Activated T-cell treated with anti-CD3 and anti-CD28 coated beads for 1 hour (primary cell): ENCODE measurements at regions not wholly inside any gene's neighbourhood (a gene's known extent, or its start where the extent isn't known, plus 50 kb on each side); places are given as distances from the start of the nearest gene placed in this dataset.

Source experiments
- DNase-seq: peaks from one replicate; pipeline ENCODE4 v3.0.0-alpha.2; 2020; ENCODE audit warnings: low read depth

DNA sequence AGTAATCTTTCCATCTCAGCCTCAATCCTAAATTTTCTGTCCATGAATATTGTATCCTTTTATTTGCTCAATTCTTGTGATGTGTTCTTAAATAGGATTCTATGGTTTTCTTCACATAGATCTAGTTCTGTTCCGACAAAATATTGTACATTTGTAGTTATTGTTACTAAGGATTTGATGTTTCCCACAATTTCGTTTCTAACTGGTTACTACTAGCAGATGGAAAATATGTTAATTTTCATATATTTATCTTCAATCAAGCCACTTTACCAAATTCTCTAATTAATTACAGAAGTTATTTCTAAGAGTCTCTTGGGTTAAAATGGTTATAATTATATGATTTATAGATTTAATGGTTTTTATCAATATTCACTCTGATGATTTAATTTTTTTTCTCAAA lies 60.3 kb downstream of the SEC61B start:
- DNase-seq: no peak

DNA sequence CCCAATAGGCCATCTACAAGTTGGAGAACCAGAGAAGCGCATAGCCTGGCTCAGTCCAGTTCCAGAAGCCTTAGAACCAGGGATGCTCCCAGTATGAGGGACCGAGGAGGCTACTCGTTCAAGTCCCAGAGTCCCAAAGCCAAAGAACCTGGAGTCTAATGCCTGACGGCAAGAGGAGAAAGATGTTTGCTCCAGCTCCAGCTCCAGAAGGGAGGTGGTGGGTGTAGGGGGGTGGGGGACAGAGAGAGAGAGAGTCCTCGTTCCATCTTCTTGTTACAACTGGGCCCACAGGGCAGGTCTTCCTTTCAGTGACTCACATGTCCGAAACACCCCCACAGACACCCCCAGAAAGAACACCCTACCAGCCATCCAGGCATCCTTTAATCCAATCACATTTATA lies 63.9 kb downstream of the SEC61B start:
- no peak for DNase-seq

DNA sequence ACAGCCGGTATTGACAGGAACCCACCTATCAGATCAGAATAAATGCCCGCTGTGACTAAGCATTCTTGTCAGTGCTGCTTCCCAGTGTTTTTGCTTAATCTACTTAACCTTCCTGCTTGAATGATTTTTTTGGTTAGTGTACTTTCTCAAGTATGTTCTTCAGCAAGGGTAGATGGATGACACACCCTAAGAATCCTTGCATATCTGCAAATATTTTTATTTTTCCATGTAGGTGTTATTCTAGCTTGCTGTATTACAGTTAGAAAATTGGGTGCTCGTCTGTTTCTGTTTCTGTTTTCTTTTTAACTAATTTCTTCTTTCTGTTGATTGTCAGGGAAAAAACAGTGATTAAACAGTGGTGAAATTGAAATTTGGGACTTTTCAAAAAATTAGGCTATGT lies 64.5 kb downstream of the SEC61B start:
- no peak for DNase-seq

DNA sequence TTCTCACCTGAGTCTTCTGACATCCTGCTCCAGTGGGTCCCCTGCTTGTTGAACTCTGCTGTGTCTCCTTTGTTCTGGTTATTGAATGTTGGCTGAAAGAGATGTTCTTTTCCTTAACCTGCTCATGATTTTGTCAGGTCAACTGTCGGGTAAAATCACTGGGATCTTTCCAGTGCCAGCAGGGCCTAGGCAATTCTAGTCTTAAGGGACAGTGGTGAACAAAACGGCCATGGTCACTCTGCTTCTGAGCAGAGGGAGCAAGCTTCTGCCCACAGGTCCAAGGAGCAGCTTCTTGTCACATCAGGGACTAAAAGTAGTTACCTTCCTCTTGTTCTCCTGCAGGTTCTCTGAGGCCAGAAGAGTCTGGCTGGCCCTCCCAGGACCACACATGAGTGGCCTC lies 65.6 kb downstream of the SEC61B start:
- DNase-seq: no peak

DNA sequence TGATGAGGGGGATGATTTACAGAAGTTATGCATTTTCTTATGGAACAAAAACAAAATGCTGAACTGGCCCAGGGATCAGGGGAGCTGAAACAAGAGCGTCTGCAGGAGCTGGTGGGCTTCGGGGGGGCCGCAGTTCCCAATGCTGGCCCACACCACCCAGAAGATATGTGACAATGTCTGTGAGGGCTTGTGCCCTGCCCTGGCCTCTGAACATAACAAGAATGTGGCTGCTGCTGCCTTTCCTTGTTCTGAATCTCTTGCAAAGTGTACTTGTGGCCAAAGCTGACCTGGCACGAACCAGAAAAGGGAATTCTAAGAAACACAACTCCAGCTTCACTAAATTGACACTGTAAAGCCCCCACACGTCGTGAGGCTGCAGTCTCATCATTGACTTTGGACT lies 66.7 kb downstream of the SEC61B start:
- DNase-seq: no peak

DNA sequence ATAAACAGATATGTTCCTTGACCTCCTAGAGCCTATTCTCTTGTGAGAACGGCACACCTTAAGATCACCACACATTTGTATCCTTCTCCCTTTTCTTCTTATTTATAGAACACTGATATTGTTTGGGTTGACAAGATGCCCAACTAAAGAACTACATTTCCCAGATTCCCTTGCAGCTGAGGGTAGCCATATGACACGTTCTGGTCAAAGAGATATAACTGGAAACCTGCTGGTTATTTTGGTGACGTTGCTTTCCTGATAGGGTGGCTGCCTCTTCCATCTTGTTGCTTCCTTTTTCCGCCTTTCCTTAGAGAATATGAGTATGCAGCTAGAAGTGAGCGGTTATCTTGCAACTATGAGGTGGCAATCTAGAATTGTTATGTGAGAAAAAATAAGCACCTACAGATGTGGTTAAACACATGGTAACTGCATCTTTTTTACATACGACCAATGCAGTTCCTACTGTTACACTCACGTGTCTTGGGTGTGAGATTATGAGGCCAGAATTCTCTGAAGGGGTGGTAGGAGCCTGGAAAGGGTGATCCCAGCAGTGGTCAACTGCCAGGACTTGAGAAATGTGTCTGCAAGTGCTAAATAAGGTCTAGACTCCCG lies 72.9 kb downstream of the SEC61B start:
- DNase-seq: no peak

DNA sequence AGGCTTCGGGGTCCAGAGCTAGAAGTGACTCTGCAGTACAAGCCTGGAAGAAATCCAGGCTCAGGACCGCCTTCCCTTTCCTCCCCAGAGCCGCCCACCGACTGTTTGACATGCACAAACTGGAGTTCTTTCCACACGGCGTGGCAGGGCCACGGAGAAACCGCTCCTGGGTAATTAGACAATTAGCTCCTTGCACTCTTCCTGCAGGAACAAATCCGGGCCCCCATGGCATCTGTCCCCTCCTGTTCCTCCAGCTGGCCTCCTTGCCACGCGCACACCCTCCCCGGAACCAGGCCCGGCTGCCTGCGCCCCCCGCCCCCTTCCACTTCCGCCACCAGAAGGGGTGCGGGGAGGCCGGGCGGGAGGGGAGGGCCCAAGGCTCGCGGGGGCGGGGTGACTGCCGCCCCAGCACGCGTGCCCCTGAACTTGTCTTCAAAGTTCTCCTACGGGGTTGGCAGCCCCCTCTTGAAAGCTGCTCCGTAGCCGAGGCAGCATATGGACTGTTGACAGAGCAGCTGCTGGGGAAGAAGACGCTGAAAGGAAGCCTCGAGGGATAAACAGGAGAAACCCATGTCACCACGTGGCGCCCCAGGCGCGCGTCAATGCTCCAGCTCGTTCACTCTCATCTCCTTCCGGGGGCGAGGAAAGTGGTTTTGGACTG lies 74.3 kb downstream of the SEC61B start:
- peak; percentile 8 for DNase-seq

DNA sequence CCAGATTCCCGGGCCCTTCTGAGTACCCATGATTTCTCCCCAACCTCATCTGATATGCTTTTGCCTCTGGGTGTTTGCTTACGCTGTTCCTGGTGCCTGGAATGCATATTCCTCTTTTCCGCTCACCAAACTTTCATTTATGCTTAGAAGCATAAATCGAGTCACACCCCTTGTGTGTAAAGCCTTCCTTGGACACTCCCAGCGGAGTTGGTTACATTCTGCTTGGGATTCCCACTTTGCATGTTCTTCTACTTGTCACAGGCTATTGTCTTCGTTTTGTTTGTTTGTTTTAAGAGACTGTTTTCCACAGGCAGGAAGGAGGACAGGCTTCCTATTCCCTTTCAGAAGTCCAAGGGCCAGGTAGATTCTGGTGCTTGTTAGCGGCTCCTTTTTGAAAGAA lies 76.5 kb downstream of the SEC61B start:
- DNase-seq: no peak

DNA sequence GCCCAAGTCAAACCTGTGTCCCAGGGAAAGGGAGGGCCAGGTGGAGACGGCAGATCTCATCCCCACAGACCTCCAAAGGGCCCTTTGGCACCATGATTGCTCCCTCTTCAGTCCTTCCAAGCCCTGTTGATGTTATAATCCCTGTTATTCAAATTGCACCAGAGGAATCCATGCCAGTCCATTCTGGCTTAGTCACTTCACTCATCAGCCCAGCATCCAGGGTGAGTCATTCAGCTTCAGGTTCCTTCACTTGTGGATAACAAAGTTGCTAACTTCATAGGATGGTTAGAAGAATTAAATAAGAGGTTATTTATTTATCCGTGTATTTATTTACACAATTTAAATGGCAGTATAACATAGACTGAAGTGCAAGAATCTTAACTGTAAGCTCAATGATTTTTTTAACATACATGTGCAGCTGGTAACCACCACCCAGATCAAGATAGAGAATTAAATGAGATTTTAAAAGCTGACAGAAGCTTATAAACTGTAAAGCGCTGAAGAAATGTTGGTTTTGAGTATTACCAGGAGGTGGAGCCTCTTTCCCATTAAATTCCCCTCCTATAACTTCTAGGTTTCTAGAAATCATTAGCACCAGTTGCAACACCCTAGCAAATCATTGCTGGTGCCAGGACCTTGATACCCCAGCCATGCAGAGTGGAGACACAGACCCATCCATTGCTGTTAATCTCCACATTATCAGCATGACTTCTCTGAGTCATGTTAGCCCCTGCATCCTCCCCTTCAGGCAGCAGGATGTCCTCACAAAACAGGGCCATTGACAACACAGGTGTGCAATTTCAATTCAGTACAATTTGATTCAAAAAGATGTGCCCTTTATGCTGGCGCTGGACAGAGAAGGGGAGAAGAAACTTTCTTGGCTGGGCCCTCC lies 77.4 kb downstream of the SEC61B start:
- no peak for DNase-seq

DNA sequence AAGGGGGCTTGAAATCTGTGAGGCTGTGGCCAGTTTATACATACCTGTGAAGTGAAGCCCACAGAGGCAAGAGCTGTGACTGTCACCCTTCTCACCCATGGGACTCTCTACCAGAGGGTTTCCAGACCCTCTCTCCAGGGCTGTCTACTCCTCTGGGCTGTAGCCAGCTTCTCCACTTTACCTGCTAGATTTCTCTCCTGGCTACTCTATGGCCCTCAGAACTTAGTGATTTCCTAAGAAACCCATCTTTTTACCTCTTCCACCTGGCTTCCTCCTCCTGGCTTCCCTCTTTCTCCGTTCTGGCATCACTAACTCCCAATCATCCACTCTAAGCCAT lies 78.0 kb downstream of the SEC61B start:
- no peak for DNase-seq

DNA sequence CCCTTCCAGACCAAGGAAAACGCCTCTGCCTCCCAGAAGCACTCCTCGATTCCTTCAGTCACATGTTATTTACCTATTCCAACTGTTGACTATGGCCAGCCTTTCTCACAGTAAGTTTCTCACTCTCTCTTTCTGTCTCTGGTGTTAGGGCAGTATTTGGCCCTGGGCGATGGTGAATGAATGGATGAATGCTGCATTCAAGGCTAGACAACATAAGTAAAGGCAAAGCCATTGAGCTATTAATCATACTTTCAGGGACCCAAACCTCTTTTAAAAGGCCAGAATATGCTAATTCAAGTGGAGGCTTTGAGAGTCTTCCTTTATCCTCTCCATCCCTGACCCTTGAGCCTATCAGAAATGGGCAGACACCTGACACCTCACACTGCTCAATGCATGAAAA lies 78.5 kb downstream of the SEC61B start:
- DNase-seq: no peak

DNA sequence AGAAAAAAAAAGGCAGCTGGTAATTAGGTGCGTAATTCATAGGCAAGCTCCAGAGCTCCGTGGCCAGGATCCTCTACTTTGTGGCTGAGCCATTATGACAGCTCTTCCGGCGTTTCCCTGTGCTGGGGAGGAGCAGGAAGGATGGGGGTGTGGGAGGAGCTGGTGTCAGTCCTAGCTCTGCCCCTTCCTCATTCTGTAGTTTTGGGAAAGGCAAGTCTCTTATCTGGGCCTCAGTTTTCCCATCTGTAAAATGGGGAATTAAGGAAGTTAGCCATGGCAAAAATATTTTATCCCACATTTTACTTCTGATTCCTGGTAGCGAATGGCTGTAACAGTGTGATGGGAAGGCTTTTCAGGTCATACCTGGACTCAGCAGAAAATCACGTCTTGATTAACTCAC lies 81.1 kb downstream of the SEC61B start:
- DNase-seq: no peak

DNA sequence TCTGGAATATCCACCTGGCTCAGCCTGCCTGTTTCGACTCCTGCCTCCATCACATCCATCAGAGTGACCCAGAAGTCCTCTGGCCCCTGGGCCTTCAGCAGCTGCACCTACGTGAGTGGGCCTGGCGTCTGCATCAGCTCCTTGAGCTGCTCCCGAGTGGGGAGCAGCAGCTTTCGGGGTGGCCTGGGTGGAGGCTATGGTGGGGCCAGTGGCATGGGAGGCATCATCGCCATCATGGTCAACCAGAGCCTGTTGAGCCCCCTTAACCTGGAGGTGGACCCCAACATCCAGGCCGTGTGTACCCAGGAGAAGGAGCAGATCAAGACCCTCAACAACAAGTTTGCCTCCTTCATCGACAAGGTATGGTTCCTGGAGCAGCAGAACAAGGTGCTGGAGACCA lies 83.0 kb downstream of the SEC61B start:
- DNase-seq: no peak

DNA sequence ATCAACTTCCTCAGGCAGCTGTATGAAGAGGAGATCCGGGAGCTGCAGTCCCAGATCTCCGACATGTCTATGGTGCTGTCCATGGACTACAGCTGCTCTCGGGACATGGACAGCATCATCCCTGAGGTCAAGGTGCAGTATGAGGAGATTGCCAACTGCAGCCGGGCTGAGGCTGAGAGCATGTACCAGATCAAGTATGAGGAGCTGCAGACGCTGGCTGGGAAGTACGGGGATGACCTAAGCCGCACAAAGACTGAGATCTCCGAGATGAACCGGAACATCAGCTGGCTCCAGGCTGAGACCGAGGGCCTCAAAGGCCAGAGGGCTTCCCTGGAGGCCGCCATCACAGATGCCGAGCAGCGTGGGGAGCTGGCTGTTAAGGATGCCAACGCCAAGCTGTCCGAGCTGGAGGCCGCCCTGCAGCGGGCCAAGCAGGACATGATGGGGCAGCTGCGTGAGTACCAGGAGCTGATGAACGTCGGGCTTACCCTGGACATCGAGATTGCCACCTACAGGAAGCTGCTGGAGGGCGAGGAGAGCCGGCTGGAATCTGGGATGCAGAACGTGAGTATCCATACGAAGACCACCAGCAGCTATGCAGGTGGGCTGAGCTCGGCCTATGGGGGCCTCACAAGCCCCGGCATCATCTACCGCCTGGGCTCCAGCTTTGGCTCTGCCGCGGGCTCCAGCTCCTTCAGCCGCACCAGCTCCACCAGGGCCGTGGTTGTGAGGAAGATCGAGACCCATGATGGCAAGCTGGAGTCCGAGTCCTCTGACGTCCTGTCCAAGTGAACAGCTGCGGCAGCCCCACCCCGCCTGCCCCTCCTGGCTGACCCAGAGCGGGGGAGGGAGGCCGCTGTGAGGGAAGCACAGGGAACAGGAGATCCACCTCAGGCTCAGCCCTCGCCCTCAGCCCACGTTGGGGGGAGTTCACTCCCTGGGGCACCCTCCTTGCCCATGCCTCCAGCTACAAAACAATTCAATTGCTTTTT lies 84.0 kb downstream of the SEC61B start:
- DNase-seq: no peak

DNA sequence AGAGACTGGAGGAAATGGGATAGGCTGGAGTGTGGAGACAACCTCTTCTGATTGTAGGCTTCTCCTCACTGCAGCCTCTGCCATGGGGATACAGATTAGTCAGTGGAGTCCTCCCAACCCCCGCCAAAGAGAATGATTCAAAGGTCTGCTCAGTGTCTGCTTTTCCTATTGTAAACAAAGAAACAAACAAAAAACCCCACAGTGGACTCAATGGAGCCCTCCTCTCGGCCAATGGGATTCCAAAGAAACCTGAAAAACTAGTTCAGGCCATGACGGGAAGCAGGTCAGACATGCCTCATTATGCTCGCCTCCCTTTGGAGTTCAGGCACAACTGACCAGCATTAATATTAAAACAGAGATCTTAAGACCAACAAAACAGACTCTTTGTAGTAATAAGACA lies 85.8 kb downstream of the SEC61B start:
- no peak for DNase-seq

DNA sequence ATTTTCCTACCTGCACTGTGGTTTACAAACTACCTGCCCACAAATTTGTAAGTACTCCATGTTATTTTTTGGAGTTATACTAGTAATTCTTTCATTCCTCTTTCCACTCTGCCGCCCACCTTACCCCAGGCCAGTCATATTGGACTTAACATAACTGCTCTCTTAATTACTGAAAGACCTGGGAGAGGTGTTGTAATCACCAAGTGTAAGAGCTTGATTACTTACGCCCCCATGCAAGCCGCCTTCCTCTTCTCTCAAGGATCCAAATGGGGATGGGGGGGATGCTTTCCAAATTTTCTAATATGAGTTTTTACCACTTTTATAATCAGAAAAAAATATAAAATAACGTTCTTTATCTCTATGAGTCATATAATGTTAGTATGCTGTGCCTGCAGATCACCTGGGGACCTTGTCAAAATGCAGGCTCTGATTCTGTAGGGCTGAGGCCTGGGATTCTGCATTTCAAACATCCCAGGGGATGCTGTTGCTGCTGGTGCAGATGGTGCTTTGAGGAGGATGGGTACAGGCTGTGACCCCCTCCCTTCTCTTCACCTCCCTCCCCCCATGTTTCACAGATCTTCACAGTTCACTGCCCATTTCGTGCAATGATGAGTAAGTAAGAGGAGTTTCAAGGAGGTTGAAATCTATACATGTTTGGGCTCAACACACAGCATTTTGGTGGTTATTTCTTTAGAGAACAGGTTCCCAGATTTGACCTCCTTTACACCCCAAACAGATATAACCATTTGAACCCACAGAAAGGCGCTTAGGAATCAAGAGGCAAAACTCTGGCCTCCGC lies 87.3 kb downstream of the SEC61B start:
- DNase-seq: no peak

DNA sequence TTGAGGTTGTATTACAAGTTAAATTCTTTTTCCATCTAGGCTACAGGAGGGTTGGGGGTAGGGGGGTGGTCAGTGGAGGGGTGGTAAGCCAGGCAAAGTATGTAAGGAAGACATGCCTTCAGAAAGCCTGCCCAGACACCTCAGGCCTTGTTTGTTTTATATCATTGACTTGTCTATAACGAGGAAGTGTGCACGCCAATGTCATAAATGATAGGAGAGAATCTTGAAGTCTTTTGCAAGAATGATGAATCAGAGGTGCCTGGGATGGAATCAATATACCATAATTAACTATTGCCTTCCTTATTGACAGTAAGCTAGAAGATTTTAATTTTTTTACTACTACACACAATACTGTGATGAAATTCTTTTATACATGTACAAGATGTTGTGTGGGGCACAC lies 90.7 kb downstream of the SEC61B start:
- DNase-seq: no peak

DNA sequence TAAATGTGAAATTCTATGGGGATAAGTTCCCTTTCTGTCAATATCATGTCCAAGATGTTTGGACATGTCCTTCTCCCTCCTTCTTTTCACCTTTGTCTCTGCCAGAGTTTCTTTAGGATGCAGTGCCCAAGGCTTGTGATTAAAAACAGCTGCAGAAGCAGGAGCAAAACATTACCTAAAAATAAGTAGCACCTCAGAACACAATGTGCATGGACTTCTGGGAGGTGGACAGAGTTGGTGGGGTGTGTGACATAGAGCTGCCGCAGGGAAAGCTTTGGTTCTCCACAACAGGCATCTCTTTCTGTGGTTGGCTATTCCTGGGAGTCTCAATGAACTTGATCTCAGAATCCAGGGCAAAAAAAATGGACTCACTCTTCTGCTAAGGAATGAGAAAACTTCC lies 97.0 kb downstream of the SEC61B start:
- no peak for DNase-seq

DNA sequence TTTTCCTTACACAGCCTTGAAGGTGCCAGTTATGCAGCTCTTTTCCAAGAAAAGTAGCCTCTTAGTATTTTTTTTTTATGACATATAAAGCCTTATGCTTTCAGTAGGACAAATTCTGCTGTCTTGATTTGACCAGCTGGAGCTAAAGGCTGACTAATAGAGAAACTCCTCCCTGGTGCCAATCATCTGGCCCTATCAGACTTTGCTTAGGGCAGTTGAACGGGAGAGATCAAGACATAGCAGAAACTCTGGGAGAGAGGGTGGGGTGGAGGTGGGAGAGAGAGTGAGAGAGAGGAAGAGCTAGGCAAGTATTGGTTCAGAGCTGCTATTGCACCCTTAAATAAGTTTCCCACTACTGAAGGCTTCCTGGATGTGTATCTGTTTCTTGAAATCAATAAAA lies 100.2 kb downstream of the SEC61B start:
- no peak for DNase-seq

DNA sequence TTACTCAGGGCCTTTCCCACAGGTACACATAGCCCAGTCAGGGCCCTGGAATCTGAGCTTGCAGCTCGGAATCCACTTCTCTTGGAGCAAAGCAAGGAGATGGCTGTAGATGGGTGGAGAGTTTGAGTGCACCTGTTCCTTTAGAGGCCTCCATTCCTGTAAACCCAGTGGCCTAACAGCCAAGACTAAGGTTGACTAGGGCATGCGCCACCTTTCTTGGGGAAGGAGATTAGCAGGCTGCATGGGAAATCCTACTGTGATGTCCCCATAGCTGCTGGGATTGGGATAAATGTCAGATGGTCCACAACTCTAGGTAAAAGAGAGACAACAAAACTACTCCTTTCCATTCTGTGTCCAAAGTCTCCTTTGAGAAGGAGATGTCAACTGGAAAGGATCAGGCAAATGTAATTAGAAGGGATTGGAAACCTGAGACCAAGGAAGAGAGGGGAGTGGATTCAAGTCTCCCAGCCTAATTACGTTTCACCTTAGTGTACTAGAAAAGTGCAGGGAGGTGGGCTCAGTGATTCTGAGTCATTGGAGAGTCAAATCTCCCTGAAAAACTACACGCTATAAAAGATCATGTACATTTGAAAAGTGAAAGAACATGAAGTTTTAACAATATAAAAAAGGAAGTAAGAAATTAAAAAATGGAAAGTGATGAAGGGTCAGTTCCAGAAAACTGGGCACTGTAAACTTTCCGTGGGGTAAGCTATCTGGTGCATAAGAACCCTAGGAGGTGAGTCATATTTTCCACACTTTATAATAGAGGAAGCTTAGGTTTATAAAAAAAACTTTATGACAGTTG lies 104.2 kb downstream of the SEC61B start:
- DNase-seq: no peak

DNA sequence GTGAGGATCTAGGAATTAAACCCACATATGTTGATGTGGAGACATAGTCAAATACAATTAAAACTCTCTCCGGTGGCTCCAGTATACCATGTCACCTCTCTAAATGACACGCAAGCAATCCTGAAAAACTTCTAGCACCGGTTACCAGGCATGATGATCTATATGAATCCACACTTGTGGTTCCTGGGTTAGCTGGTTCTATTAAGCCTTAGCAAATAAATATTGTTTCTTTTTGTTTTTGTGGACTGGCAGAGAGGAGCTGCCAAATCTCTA lies 104.8 kb downstream of the SEC61B start:
- DNase-seq: no peak
